GM21515 (cell line): ENCODE measurements at regions not wholly inside any gene's neighbourhood (a gene's known extent, or its start where the extent isn't known, plus 50 kb on each side); places are given as distances from the start of the nearest gene placed in this dataset.

Source experiments
- ATAC-seq: cut with Tn5 transposase; IDR thresholded peaks from one replicate; pipeline ENCODE4 v1.9.1; 2021; ENCODE audit not compliant: unreplicated experiment

GRCh38 chr12:66045506-66045905 lies 85.0 kb downstream of the LLPH start:
- ATAC-seq, result no peak

GRCh38 chr12:66044731-66045130 lies 85.8 kb downstream of the LLPH start:
- no peak for ATAC-seq

- no peak for ATAC-seq
These were observed 87.5 kb downstream of the LLPH start for GRCh38 chr12:66043035-66043434.

- ATAC-seq, result no peak
These were observed 88.7 kb downstream of the LLPH start for GRCh38 chr12:66041651-66042363.

- no peak for ATAC-seq
These were observed 94.2 kb downstream of the LLPH start for GRCh38 chr12:66036317-66036716.

DNA sequence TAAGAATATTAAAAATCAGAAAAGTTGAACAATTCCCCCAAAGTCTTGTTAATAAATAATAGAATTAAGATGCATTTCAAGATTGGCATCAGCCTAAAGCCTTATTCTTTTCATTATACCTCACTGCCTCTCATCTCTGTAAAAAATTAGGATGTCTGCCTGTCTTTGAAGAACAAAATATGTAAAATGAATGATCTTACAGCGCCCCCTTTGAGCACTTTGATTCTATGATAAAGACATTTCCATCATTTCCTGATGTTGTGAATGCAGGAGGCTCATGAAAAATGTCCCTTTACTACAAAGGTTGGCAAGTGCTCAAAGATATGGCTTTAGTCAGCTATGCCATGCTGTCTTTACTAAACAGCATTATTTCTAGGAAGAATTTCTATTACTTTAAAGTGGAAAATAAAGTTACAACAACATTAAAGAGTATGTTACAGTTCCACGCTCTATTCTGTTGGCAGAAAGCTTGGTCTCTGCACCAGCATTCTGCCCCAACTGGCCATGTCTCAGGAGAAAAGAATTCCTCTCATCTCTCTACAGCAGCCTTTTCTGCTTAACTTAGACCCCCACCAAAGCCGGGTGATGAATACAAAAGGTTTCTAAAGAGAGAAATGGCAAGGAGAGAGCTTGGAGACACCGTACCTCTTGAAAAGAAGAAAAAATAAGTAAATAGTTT lies 95.1 kb downstream of the LLPH start:
- no peak for ATAC-seq

DNA sequence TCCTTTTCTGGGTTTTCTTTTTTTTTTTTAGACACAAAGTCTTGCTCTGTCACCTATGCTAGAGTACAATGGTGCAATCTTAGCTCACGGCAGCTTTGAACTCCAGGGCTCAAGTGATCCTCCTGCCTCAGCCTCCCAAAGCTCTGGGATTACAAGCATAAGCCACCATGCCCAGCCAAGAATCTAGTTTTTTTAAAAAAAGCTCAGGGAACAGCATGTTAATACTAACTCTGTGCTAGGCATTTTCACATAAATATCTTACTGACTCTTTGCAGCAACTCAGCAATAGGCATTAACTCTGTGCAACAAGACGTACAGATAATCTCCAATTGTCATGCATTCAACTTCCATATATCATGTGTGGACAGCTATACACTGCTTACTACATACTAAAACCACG lies 97.4 kb downstream of the LLPH start:
- ATAC-seq, result no peak

DNA sequence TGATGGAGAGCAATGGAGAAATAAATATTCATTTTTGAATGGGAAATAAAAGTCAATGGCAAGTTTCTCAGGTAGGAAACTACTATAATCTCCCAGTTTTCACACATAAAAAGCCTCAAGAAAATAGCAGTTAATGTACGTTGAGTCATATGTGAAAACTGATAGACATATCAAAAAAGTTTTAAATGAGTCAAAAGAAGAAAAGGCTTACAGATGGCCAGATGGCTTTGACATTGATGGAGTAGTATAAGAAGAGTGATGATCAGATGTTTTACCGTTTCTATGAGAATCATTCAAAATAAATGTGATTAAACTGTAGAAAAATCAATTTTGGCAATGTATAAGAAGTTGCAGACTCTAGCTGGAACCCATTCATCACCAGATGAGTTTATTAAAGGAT lies 97.8 kb downstream of the LLPH start:
- ATAC-seq, result no peak

GRCh38 chr12:66030217-66030781 lies 100.3 kb downstream of the LLPH start:
- ATAC-seq, result no peak

DNA sequence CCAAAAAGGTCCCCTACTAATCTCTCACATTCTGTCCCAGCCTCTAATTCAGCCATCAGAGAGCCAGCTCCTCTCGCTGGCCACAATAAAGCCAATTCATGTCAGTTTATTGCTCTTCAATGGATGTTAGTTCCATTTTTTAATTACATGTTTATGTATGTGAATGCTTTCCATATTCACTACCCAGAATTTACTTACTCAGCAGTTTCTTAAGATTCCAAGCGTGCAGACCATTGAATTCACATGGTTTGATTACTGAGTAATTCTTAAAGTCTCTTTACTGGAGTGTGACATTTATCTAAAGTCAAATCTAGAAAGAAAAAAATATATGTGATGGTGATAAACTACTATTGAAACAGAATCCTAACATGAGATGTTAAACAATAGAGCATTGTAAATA lies 102.2 kb downstream of the LLPH start:
- no peak for ATAC-seq

- no peak for ATAC-seq
These were observed 105.1 kb downstream of the LLPH start for GRCh38 chr12:66025477-66025876.

- ATAC-seq, result no peak
These were observed 105.6 kb downstream of the LLPH start for GRCh38 chr12:66024949-66025348.

DNA sequence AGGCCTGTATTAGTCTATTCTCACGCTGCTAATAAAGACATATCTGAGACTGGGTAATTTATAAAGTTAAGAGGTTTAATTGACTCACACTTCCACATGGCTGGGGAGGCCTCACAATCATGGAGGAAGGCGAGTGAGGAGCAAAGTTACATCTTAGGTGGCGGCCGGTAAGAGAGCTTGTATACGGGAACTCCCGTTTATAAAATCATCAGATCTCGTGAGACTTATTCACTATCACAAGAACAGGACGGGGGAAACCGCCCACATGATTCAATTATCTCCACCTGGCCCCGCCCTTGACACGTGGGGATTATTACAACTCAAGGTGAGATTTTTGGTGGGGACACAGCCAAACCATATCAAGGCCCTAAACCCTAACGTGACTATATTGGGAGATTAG lies 110.1 kb downstream of the LLPH start:
- ATAC-seq, result no peak

DNA sequence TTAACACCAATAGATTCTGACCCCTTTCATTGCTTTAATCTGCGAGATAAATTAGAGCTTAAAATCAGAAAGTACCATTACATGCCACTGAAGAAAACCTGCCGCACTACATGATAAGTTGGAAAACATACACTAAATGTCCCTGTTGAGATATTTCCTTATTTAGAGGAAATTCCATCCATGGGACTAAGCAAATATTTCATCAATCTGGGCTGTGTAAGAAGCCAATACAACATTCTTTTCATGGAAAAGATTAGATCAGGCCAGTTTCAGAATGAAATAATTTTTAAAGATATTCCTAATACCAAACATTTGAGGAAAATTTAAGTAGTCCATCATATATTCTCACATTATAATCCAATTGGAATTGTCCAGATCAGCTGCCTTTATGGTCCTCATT lies 112.8 kb downstream of the LLPH start:
- no peak for ATAC-seq
